HEK293T (cell line): ENCODE measurements at regions not wholly inside any gene's neighbourhood (a gene's known extent, or its start where the extent isn't known, plus 50 kb on each side); places are given as distances from the start of the nearest gene placed in this dataset.

Experiments
- FOXA1 ChIP-seq: fragments of 450-650 bp; IDR thresholded peaks from 2 replicates; pipeline ENCODE4 v1.6.1; 2016; ENCODE audit warnings: mild to moderate bottlenecking
- PKNOX1 ChIP-seq: fragments of 450-650 bp; IDR thresholded peaks from 2 replicates; pipeline ENCODE4 v1.6.1; 2016
- SP1 ChIP-seq: fragments of 450-650 bp; IDR thresholded peaks from 2 replicates; pipeline ENCODE4 v1.6.1; 2017

GRCh38 chr11:64499261-64500004, 56.3 kb upstream of the SLC22A11 start:
- no peak for TF ChIP-seq FOXA1
- no peak for TF ChIP-seq PKNOX1
- no peak for TF ChIP-seq SP1
